ENCODE measurements at regions not wholly inside any gene's neighbourhood (a gene's known extent, or its start where the extent isn't known, plus 50 kb on each side); places are given as distances from the start of the nearest gene placed in this dataset.

DNA sequence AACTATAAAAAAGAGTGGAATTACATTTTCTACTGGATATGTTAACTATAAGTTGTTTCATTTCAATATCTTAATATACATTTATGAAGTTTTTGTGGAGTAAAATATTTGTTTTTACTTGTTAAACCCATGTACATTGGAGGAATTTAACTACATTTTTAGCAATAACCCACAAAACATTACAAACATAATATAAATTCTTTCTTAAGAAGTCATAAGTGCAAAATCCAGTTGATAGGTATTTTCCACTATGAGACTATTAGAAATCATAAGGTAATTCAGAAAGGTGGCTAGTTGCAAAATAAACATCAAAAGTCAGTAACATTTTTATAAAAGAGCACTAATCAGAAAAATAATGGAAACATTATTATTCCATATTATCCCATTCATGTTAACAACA is 73.9 kb upstream of the RRP15 start:
- TF ChIP-seq, protein P1, sequence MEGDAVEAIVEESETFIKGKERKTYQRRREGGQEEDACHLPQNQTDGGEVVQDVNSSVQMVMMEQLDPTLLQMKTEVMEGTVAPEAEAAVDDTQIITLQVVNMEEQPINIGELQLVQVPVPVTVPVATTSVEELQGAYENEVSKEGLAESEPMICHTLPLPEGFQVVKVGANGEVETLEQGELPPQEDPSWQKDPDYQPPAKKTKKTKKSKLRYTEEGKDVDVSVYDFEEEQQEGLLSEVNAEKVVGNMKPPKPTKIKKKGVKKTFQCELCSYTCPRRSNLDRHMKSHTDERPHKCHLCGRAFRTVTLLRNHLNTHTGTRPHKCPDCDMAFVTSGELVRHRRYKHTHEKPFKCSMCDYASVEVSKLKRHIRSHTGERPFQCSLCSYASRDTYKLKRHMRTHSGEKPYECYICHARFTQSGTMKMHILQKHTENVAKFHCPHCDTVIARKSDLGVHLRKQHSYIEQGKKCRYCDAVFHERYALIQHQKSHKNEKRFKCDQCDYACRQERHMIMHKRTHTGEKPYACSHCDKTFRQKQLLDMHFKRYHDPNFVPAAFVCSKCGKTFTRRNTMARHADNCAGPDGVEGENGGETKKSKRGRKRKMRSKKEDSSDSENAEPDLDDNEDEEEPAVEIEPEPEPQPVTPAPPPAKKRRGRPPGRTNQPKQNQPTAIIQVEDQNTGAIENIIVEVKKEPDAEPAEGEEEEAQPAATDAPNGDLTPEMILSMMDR (IDR thresholded peaks at IDR 0.05) = no peak
- TF ChIP-seq POLR2A (IDR thresholded peaks at IDR 0.05) = no peak

DNA sequence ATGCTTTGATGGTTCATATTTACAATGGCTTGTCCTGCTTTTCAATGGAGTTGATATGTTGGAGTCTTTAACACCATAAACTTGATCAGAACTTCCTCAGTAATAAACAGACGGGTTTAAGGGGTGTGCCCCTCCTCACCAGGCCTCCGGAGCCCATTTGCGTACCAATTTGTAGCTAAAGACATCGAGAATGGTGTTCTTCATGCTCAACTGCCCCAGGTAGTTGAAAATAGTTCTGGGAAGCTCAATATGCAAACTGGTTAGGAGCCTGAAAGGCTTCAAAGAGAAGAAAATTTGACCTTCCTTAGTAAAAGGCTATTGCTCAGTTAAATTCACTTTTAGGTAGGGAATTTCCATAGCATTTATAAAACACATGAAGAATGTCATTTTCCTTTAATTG is 68.1 kb upstream of the RRP15 start:
- no peak overlapping the region for H3K27ac ChIP-seq
- H3K4me1 ChIP-seq (replicated peaks in 1 of 2) = no peaks in the 10 kb centered on the region
- intact Hi-C loops (cut with DNase I) = no loop called here
- TF ChIP-seq POLR2A (IDR thresholded peaks at IDR 0.05) = no peak
- TF ChIP-seq, protein P1 (IDR thresholded peaks at IDR 0.05) = no peak
- no peaks in the 10 kb centered on the region for H3K27me3 ChIP-seq
- no peaks in the 10 kb centered on the region for H3K9me3 ChIP-seq (replicated peaks in 1 of 3)
- no peak for DNase-seq
- whole genome bisulfite sequencing, 4 donors = 28 to 48% (median 42%) methylated on average over 4 of the region's 4 CpGs
- H3K36me3 ChIP-seq (replicated peaks in 1 of 2) = no peaks in the 10 kb centered on the region
- H3K4me3 ChIP-seq = no peak overlapping the region

More for the DNA sequence above, 73.9 kb upstream of the RRP15 start:
- Histone ChIP-seq H3K4me1 (replicated peaks in 1 of 2) (no peaks in the 10 kb centered on the region), H3K9me3 (replicated peaks in 1 of 3) (no peaks in the 10 kb centered on the region), H3K27me3 (no peaks in the 10 kb centered on the region), H3K27ac (no peak overlapping the region), H3K36me3 (replicated peaks in 1 of 2) (no peaks in the 10 kb centered on the region), H3K4me3 (no peak overlapping the region)
- no peak for DNase-seq
- intact Hi-C loops (cut with DNase I) = no loop called here

DNA sequence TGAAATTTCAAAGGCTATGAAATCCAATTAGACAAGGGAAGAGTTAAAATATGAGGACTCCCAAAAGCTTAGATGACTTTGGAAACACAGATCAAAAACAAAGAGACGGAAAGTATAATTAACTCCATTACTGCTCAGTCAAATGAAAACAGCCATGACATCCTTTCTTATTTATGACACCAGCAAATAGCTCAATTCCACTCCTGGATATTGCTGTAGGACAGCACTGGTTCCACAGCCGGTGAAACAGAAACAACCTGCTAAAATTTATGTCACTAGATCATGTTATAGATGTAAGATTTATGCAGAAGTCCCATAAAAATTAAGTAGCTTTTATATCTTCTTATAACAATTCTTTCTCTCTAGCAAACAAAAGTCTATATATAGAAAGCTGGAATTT is 65.6 kb upstream of the RRP15 start:
- 24 to 37% (median 34%) methylated on average over 2 of the region's 2 CpGs for WGBS, 4 donors
- DNase-seq = no peak
- no peaks in the 10 kb centered on the region for H3K4me1 ChIP-seq (replicated peaks in 1 of 2)
- no peaks in the 10 kb centered on the region for H3K36me3 ChIP-seq (replicated peaks in 1 of 2)
- intact Hi-C loops (cut with DNase I) = no loop called here
- TF ChIP-seq, protein P1 (IDR thresholded peaks at IDR 0.05) = no peak
- no peak for TF ChIP-seq POLR2A (IDR thresholded peaks at IDR 0.05)
- no peak overlapping the region for H3K4me3 ChIP-seq
- no peaks in the 10 kb centered on the region for H3K27me3 ChIP-seq
- no peaks in the 10 kb centered on the region for H3K9me3 ChIP-seq (replicated peaks in 1 of 3)
- H3K27ac ChIP-seq = no peak overlapping the region

DNA sequence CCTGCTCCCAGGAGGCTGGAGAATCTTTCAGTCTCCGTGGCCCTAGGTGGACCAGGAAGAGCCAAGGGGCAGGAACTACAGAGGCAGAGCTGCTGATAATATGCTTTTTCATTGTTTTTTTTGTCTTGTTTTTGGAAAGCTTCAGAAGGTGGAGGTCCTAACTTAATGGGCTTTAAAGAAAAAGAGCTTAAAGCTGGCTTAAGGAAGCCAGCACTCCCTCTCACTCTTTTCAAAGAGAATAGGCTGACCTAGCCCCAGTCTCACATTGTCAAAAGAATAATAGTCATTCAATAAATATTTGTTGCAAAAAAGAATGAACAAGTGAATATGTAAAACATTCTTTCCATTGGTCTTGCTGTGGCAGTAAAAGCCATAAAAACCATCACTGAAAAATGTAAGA is 61.0 kb upstream of the RRP15 start:
- 60 to 73% (median 65%) methylated on average over 1 of the region's 1 CpG for WGBS, 4 donors
- TF ChIP-seq POLR2A (IDR thresholded peaks at IDR 0.05) = no peak
- TF ChIP-seq, protein P1 (IDR thresholded peaks at IDR 0.05) = no peak
- H3K27ac ChIP-seq = no peak overlapping the region
- H3K36me3 ChIP-seq (replicated peaks in 1 of 2) = no peaks in the 10 kb centered on the region
- no peak for DNase-seq
- H3K27me3 ChIP-seq = no peaks in the 10 kb centered on the region
- intact Hi-C loops (cut with DNase I) = no loop called here
- no peaks in the 10 kb centered on the region for H3K4me1 ChIP-seq (replicated peaks in 1 of 2)
- H3K4me3 ChIP-seq = no peak overlapping the region
- no peaks in the 10 kb centered on the region for H3K9me3 ChIP-seq (replicated peaks in 1 of 3)

Measured in adrenal gland (tissue), 9 donors.